Astrocyte of the spinal cord (primary cell): ENCODE measurements at regions not wholly inside any gene's neighbourhood (a gene's known extent, or its start where the extent isn't known, plus 50 kb on each side); places are given as distances from the start of the nearest gene placed in this dataset.

Experiments used
- DNase-seq: peaks from one replicate; pipeline ENCODE4 v3.0.0; 2011; ENCODE audit warnings: low read depth, low spot score
- H3K4me3 ChIP-seq: 2 replicates; pipeline ENCODE4 v1.5.1; 2011; ENCODE audit warnings: low read depth, mild to moderate bottlenecking, low read length, moderate library complexity
- in situ Hi-C: cut with HindIII; loops from 2 replicates; pipeline ENCODE4 v1.10.0; 2017; ENCODE audit warnings: low sequenced_read_pairs
- TF ChIP-seq, protein P1 (sequence below): IDR thresholded peaks from 2 replicates; pipeline ENCODE4 v1.5.1; 2012; ENCODE audit warnings: low read depth, mild to moderate bottlenecking, low read length, inconsistent platforms

DNA sequence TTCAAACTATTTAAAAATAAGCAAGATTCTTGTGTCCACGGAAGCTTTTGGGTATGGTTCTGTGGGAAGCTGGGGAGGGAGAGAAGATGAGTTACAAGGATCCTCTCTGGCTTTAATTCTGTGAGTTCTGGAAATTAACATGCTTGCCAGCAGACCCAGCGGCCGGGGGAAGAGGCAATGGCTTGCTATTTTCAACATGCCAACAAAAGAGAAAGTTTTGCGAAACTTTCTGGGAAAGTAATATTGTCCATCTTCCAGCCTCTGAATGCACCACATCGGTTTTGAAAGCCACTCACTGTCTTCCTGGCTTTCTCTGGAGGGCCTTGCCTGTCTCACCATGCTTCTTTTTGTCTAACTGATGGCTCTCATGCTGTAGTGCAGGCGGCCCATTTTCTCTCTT lies 85.7 kb downstream of the EN1 start:
- in situ Hi-C loops, result no loop called here
- no peak for DNase-seq
- no peak overlapping the region for H3K4me3 ChIP-seq
- TF ChIP-seq, protein P1, sequence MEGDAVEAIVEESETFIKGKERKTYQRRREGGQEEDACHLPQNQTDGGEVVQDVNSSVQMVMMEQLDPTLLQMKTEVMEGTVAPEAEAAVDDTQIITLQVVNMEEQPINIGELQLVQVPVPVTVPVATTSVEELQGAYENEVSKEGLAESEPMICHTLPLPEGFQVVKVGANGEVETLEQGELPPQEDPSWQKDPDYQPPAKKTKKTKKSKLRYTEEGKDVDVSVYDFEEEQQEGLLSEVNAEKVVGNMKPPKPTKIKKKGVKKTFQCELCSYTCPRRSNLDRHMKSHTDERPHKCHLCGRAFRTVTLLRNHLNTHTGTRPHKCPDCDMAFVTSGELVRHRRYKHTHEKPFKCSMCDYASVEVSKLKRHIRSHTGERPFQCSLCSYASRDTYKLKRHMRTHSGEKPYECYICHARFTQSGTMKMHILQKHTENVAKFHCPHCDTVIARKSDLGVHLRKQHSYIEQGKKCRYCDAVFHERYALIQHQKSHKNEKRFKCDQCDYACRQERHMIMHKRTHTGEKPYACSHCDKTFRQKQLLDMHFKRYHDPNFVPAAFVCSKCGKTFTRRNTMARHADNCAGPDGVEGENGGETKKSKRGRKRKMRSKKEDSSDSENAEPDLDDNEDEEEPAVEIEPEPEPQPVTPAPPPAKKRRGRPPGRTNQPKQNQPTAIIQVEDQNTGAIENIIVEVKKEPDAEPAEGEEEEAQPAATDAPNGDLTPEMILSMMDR, result no peak

DNA sequence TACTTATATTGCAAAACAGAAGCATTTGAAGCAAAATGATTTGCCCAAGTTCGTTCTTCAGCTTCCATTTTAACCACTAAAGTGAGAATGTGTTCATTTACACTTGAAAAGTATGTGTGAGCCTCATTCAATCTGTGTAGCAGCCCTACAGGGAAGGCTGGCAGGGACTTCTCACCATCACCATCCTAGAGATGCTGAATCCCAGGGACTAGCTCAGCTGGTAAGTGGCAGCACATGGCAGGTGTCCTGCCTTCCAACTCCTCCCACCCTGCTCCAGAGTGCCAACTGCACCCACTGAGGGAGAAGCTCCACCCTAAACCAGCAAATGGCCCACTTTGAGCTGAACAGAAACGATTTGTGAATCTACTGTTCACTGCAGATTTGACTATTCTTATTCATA lies 91.5 kb downstream of the EN1 start:
- H3K4me3 ChIP-seq, result no peak overlapping the region
- TF ChIP-seq, protein P1, result no peak
- in situ Hi-C loops, result no loop called here
- no peak for DNase-seq

DNA sequence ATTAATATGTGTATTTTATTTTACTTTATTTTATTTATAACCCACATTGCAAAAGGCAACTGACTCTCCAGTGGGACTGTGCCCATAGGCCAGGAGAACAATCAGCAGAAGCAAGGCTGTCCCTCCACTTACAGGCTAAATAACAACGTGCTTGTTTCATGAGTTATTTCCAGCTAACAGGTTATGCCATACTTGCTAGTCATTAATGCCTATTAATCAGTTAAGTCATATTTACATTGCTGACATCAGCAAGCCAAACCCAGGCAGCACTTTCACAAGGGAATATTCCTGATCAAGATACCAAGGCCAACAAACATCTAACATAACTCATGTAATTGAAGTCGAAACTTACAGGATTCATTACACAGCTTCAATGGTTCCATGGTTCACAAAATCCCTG lies 92.1 kb downstream of the EN1 start:
- in situ Hi-C loops, result no loop called here
- no peak overlapping the region for H3K4me3 ChIP-seq
- no peak for DNase-seq
- TF ChIP-seq, protein P1, result no peak

DNA sequence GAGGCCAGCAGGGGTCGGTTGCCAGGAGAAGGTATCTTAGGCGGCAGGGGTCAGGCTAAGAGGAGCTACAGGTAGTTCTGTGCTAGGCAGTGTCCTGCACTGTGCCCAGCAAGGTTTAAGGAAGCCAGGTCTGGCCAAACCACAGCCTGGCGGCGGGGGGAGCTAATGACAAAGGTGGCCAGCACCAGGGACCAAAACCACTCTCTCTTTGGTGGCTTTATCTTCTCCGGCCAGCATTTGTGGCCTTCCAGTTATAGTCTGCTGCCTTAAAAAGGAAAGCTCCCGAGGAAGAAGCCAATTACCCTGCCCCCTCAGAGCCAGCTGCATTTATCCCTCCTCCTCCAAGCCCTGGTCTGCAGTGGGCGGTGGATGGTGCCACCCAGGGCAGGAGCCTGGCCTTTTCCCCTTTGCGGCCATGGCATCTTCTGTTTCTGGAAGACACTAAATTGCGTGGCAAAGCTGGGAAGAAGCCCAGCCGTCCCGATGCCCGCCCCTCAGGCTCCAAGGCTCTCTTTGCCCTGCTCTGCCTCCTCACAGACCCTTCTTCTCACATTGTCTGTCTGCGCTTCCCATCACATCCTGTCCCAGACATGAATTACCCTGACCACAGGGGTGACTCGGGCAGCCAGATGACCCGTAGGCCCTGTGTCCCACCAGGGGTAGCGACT lies 94.6 kb downstream of the EN1 start:
- in situ Hi-C loops, result no loop called here
- H3K4me3 ChIP-seq, result no peak overlapping the region
- no peak for DNase-seq
- TF ChIP-seq, protein P1, result no peak

DNA sequence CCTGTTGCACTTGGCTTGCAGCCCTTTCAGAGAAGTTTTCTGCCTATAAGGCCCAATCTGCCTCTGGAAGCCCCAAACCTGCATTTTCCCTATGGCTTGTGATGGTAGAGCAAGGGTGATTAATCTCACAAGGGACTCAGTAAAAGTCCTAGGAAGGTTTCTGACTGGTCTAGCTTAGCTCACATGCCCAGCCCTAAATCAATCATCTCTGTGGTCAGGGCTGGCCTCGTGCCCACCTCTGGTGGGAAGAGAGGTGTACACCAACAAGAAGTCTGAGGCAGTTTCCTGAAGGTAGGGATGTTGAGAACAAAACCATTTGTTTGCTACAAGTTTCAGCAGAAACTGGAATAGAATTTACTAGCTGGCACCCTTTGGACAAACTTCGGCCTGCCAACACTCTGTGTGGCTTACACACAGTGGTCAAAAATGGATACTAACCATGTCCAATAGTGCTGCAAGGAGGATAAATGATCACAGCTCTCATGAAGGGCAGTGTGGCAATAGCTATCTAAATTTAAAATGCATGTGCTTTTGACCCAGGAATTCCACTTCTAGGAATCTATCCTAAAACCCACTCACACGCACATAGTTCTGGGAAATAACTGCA lies 96.4 kb downstream of the EN1 start:
- TF ChIP-seq, protein P1, result no peak
- no peak overlapping the region for H3K4me3 ChIP-seq
- in situ Hi-C loops, result no loop called here
- peak; percentile 48 for DNase-seq

DNA sequence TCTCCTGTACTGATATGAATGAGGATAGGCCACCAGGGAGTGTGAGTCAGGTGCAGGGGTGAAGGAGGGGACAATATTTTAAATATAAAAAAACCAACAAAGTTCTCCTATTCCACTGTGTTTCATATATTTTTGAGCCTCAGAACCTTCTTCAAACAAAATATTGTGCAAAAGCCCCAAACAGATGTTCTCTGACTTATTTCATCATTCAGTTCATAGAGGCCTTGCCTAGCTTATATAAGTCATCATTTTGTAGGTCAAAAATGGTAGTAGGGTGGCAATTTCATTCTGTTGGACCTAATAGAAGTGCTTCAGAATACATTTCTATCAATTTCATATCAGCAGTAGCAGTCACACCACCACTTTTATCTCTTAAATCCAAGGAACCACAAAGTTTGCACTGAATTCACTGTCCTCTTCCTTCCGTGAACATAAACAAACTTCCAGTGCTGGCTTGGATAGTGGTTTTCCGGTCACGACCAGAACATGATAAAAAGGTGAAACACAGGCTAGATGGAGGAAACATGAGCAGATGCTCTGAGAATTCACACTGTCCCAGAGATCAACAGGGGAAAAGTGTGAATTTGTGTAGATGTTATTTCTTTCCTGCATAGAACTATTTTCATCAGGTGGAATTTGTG lies 99.1 kb downstream of the EN1 start:
- no peak overlapping the region for H3K4me3 ChIP-seq
- DNase-seq, result no peak
- in situ Hi-C loops, result no loop called here
- TF ChIP-seq, protein P1, result no peak
